GM12891 (cell line): ENCODE measurements at regions not wholly inside any gene's neighbourhood (a gene's known extent, or its start where the extent isn't known, plus 50 kb on each side); places are given as distances from the start of the nearest gene placed in this dataset.

Experiments used
- PAX5 ChIP-seq: IDR thresholded peaks from 2 replicates; pipeline ENCODE4 v1.6.1; 2011; ENCODE audit warnings: low read length, moderate library complexity, mild to moderate bottlenecking; ENCODE audit not compliant: insufficient read depth, severe bottlenecking
- POLR2A ChIP-seq: IDR thresholded peaks from 2 replicates; pipeline ENCODE4 v1.6.1; 2011; ENCODE audit warnings: low read depth, low read length, control low read depth
- POLR2AphosphoS5 ChIP-seq: IDR thresholded peaks from 2 replicates; pipeline ENCODE4 v1.6.1; 2011; ENCODE audit warnings: low read depth, low read length, control low read depth
- POU2F2 ChIP-seq: IDR thresholded peaks from 2 replicates; pipeline ENCODE4 v1.6.1; 2011; ENCODE audit warnings: low read depth, mild to moderate bottlenecking, control low read depth, low read length, moderate library complexity
- SPI1 ChIP-seq: IDR thresholded peaks from 2 replicates; pipeline ENCODE4 v1.6.1; 2011; ENCODE audit warnings: low read depth, low read length, control low read depth
- TAF1 ChIP-seq: IDR thresholded peaks from 2 replicates; pipeline ENCODE4 v1.6.1; 2011; ENCODE audit warnings: low read depth, low read length, control low read depth

DNA sequence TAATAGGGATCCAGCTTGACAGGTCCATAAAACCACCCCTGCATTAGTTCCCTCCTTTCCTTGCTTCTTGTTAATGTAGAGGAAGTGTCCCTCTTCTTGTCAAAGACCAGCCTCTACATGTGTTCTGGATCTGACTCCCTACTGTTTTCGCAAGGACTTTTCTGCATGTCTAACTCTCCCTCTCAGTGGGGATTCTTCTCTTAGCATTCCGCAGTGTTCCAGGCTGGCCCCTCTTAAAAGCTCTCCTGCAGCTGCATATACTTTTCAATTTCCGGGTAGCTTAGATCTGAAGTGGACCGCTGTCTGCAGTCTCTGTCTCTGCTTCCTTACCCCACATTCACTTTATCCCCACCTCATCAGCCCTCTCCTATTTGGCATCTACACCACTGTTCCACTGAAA lies 96.1 kb upstream of the MAN1A1 start:
- no peak for TF ChIP-seq POLR2A
- TF ChIP-seq POLR2AphosphoS5 = no peak
- no peak for TF ChIP-seq TAF1
- no peak for TF ChIP-seq POU2F2
- TF ChIP-seq SPI1 = no peak
- TF ChIP-seq PAX5 = no peak
